GM23338 (cell line): ENCODE measurements at regions not wholly inside any gene's neighbourhood (a gene's known extent, or its start where the extent isn't known, plus 50 kb on each side); places are given as distances from the start of the nearest gene placed in this dataset.

Source experiments
- ATAC-seq: fragments of 200-7000 bp; cut with Tn5 transposase; 3 replicates; pipeline ENCODE4 v1.9.1; 2020
- DNase-seq: peaks from one replicate; pipeline ENCODE4 v3.0.0-alpha.2; 2015; ENCODE audit warnings: low spot score
- H2AFZ ChIP-seq: fragments of 200-600 bp; sonication (generic); 2 replicates; pipeline ENCODE4 v1.8.0; 2016; ENCODE audit warnings: antibody characterized with exemption, mild to moderate bottlenecking, moderate library complexity
- H3F3A ChIP-seq: fragments of 200-600 bp; sonication (generic); replicated peaks from 2 replicates; pipeline ENCODE4 v1.8.0; 2017; ENCODE audit warnings: antibody characterized with exemption, mixed run types, low read depth
- H3K27ac ChIP-seq: fragments of 200-600 bp; sonication (generic); 2 replicates; pipeline ENCODE4 v1.6.1; 2016; ENCODE audit warnings: low read depth
- H3K27me3 ChIP-seq: fragments of 200-600 bp; sonication (generic); 2 replicates; pipeline ENCODE4 v1.8.0; 2016; ENCODE audit warnings: mild to moderate bottlenecking, mixed run types, moderate library complexity; ENCODE audit not compliant: insufficient read depth
- H3K36me3 ChIP-seq: fragments of 200-600 bp; sonication (generic); 2 replicates; pipeline ENCODE4 v1.8.0; 2016; ENCODE audit warnings: mild to moderate bottlenecking; ENCODE audit not compliant: insufficient read depth
- H3K4me1 ChIP-seq: fragments of 200-600 bp; sonication (generic); 2 replicates; pipeline ENCODE4 v1.8.0; 2016; ENCODE audit warnings: mild to moderate bottlenecking, moderate library complexity; ENCODE audit not compliant: insufficient read depth
- H3K4me2 ChIP-seq: fragments of 200-600 bp; sonication (generic); 2 replicates; pipeline ENCODE4 v1.7.1; 2017; ENCODE audit warnings: mixed run types
- H3K4me3 ChIP-seq: fragments of 200-600 bp; sonication (generic); 2 replicates; pipeline ENCODE4 v1.6.1; 2016; ENCODE audit warnings: mixed run types
- H3K79me2 ChIP-seq: fragments of 200-600 bp; sonication (generic); replicated peaks from 2 replicates; pipeline ENCODE4 v1.8.0; 2017; ENCODE audit warnings: mild to moderate bottlenecking; ENCODE audit not compliant: insufficient read depth
- H3K9me2 ChIP-seq: fragments of 200-600 bp; sonication (generic); 2 replicates; pipeline ENCODE4 v1.8.0; 2017; ENCODE audit not compliant: insufficient read depth
- H4K20me1 ChIP-seq: fragments of 200-600 bp; sonication (generic); replicated peaks from 2 replicates; pipeline ENCODE4 v1.8.0; 2017; ENCODE audit warnings: mild to moderate bottlenecking; ENCODE audit not compliant: insufficient read depth
- H3K27ac Mint-ChIP-seq: 2 replicates; pipeline ENCODE4 v1.8.0; 2020; ENCODE audit warnings: inconsistent platforms, mild to moderate bottlenecking, moderate library complexity, mixed read lengths
- H3K27me3 Mint-ChIP-seq: 3 replicates; pipeline ENCODE4 v1.8.0; 2022; ENCODE audit warnings: low read depth, mild to moderate bottlenecking, moderate library complexity, mixed read lengths, inconsistent platforms; ENCODE audit not compliant: insufficient read depth, poor library complexity
- H3K36me3 Mint-ChIP-seq: 3 replicates; pipeline ENCODE4 v1.8.0; 2021; ENCODE audit warnings: low read depth, mild to moderate bottlenecking, inconsistent platforms, moderate library complexity, mixed read lengths
- H3K4me1 Mint-ChIP-seq: 3 replicates; pipeline ENCODE4 v1.8.0; 2020; ENCODE audit warnings: mild to moderate bottlenecking, inconsistent platforms, mixed read lengths
- H3K4me3 Mint-ChIP-seq: 3 replicates; pipeline ENCODE4 v1.8.0; 2021; ENCODE audit warnings: moderate library complexity, mild to moderate bottlenecking, inconsistent platforms, mixed read lengths
- H3K9me3 Mint-ChIP-seq: 3 replicates; pipeline ENCODE4 v1.8.0; 2020; ENCODE audit warnings: moderate library complexity, mild to moderate bottlenecking, inconsistent platforms, mixed read lengths
- EZH2phosphoT487 ChIP-seq: fragments of 200-600 bp; sonication (generic); IDR thresholded peaks from one replicate; pipeline ENCODE4 v1.8.1; 2018; ENCODE audit warnings: antibody characterized with exemption; ENCODE audit not compliant: unreplicated experiment
- JUNB ChIP-seq: IDR thresholded peaks from one replicate; pipeline ENCODE4 v1.6.1; 2016; ENCODE audit warnings: antibody characterized with exemption; ENCODE audit not compliant: unreplicated experiment
- REST ChIP-seq: IDR thresholded peaks from one replicate; pipeline ENCODE4 v1.6.1; 2018; ENCODE audit warnings: antibody characterized with exemption; ENCODE audit not compliant: unreplicated experiment
- ZNF462 ChIP-seq: fragments of 250-450 bp; sonication (Bioruptor Pico); IDR thresholded peaks from 2 replicates; pipeline ENCODE4 v1.5.0; 2020; ENCODE audit warnings: mild to moderate bottlenecking, moderate library complexity

- no peak for TF ChIP-seq ZNF462
- TF ChIP-seq REST = no peak
Measured at GRCh38 chr14:26996246-26996645, 398.4 kb upstream of the NOVA1 start (continued).

- H4K20me1 ChIP-seq = no peaks in the 10 kb centered on the region
- no peaks in the 10 kb centered on the region for H3K36me3 ChIP-seq
- Mint-ChIP-seq H3K4me1 (no peaks in the 10 kb centered on the region), H3K36me3 (no peaks in the 10 kb centered on the region), H3K27ac (no peak overlapping the region), H3K4me3 (no peak overlapping the region), H3K9me3 (no peaks in the 10 kb centered on the region), H3K27me3 (no peaks in the 10 kb centered on the region)
- no peaks in the 10 kb centered on the region for H3K27me3 ChIP-seq
- H3K4me2 ChIP-seq = no peak overlapping the region
- H3K9me2 ChIP-seq = no peaks in the 10 kb centered on the region; the same call in 1 of the 2 replicates
- no peaks in the 10 kb centered on the region for H3K4me1 ChIP-seq
- TF ChIP-seq JUNB = no peak
- no peak for TF ChIP-seq EZH2phosphoT487
- TF ChIP-seq ZNF462 = no peak
- no peaks in the 10 kb centered on the region for H3K79me2 ChIP-seq
- H3F3A ChIP-seq = no peaks in the 10 kb centered on the region
- ATAC-seq (no peak), DNase-seq (no peak)
- no peak overlapping the region for H3K4me3 ChIP-seq
- H3K27ac ChIP-seq = no peak overlapping the region
- no peak overlapping the region for H2AFZ ChIP-seq
Measured at GRCh38 chr14:27002179-27002578, 404.3 kb upstream of the NOVA1 start.
